ENCODE measurements at regions not wholly inside any gene's neighbourhood (a gene's known extent, or its start where the extent isn't known, plus 50 kb on each side); places are given as distances from the start of the nearest gene placed in this dataset.
A peak's percentile ranks its signal among the peaks of the same experiment; 100 is the strongest.

DNA sequence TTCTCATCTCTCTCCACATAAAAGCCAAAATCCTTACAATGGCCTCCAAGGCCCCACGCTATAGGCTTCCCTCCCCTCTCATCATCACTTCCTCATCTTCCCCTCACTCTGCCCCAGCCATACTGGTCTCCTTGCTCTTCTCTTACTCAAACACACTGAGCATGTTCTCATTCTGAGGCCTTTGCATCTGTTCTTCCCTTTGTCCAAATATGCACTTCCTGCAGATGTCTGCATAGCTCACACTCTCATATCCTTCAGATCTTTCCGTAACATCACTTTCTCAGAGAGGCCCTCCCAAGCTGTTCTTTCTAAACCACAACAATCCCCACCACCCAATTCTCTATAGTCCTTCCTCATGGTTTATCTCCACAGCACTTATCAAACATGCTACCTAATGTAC, 284.1 kb downstream of the HHIPL2 start:
- no peak overlapping the region for H3K4me3 ChIP-seq (ENCODE audit: low read length)
- peak; percentile 88 for DNase-seq (ENCODE audit: low read depth, low spot score)

GRCh38 chr1:222257027-222257426, 290.9 kb downstream of the HHIPL2 start:
- DNase-seq (ENCODE audit: low read depth, low spot score), result no peak
- H3K4me3 ChIP-seq (ENCODE audit: low read length), result no peak overlapping the region

- H3K4me3 ChIP-seq (ENCODE audit: low read length), result no peak overlapping the region
- no peak for DNase-seq (ENCODE audit: low read depth, low spot score)
These were observed 291.8 kb downstream of the HHIPL2 start for GRCh38 chr1:222256058-222256457.

DNA sequence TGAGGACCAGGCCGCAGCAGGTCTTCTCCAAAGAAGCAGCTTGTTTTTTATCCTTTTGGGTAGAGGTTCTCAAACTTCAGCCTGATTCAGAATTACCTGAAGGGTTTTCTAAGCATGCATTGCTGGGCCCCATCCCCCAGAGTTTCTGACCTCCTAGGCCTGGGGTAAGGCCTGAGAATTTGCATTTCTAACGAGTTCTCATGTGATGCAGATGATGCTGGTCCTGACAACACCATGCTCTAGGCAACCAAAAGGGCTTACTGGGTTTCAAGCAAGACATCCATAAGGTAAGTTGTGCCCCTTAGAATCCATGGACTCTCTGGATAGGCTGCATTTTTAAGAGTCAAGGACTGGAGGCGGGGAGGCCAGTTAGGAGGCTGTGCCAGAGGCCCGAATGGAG, 295.1 kb downstream of the HHIPL2 start:
- no peak overlapping the region for H3K4me3 ChIP-seq (ENCODE audit: low read length)
- DNase-seq (ENCODE audit: low read depth, low spot score), result no peak

DNA sequence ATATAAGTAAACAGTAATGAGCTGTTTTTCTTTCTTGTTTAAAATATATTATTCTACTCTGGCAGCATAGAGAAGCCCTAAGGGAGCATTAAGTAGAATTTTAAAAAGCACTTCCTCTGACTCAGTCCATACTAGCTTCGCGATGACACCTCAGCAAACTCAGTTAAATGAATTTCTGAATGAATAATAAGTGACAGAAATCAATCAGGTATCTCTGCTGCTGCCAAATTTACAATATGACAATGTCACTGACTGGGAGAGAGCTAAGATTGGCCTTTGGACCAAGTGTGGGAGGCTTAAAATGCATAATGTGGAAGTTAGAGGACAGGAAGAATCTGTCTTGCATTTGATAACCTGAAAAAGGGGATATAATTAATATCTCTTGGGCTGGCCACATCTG, 296.1 kb downstream of the HHIPL2 start:
- no peak for DNase-seq (ENCODE audit: low read depth, low spot score)
- H3K4me3 ChIP-seq (ENCODE audit: low read length), result no peak overlapping the region

DNA sequence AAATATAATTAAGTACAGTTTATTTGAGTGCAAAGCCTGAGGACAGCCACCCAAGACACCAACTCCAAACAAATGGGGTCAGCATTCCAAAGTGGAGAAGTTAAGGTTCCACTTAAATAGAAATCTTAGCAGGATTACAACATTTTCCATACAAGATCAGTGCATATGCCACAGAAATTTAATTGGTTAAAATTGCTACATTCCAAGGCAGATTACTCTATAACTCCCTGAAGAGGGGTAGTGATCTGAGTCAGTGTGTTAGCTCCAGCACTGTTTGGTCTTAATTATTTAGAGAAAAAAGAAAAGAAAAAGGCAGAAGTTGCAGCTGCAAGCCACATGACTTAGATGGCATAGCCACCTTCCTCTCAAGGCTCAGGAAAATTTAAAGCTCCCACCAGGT, 297.5 kb downstream of the HHIPL2 start:
- DNase-seq (ENCODE audit: low read depth, low spot score), result no peak
- H3K4me3 ChIP-seq (ENCODE audit: low read length), result no peak overlapping the region

GRCh38 chr1:222247811-222248310, 300.0 kb downstream of the HHIPL2 start:
- H3K4me3 ChIP-seq (ENCODE audit: low read length), result no peak overlapping the region
- DNase-seq (ENCODE audit: low read depth, low spot score), result no peak

- DNase-seq (ENCODE audit: low read depth, low spot score), result no peak
- no peak overlapping the region for H3K4me3 ChIP-seq (ENCODE audit: low read length)
These were observed 300.8 kb downstream of the HHIPL2 start for GRCh38 chr1:222247081-222247480.

GRCh38 chr1:222243902-222244301, 304.0 kb downstream of the HHIPL2 start:
- no peak for DNase-seq (ENCODE audit: low read depth, low spot score)

GRCh38 chr1:222242492-222242891, 305.4 kb downstream of the HHIPL2 start:
- DNase-seq (ENCODE audit: low read depth, low spot score), result no peak
- H3K4me3 ChIP-seq (ENCODE audit: low read length), result no peak overlapping the region

More at GRCh38 chr1:222243902-222244301, 304.0 kb downstream of the HHIPL2 start:
- no peak overlapping the region for H3K4me3 ChIP-seq (ENCODE audit: low read length)

DNA sequence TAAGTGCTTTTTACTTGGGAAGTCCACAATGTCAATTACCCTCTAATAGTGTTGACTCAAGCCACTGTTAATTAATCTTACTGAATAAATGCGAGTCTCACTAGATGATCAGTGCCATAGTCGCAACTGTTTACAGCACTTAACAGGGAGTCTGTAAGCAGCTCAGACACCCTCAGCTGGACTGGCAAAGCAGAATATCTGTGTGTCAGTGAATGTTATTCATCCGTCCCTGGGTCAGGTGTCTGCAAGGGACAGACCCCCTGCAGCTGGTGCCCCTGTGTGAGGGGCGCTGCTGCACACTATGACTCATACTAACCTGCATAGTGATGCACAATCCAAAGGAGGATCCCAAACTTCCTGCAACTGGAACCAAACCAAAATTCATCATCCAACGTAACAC, 306.5 kb downstream of the HHIPL2 start:
- DNase-seq (ENCODE audit: low read depth, low spot score), result no peak
- H3K4me3 ChIP-seq (ENCODE audit: low read length), result no peak overlapping the region

- no peak overlapping the region for H3K4me3 ChIP-seq (ENCODE audit: low read length)
- DNase-seq (ENCODE audit: low read depth, low spot score), result no peak
These were observed 307.2 kb downstream of the HHIPL2 start for GRCh38 chr1:222240536-222241181.

DNA sequence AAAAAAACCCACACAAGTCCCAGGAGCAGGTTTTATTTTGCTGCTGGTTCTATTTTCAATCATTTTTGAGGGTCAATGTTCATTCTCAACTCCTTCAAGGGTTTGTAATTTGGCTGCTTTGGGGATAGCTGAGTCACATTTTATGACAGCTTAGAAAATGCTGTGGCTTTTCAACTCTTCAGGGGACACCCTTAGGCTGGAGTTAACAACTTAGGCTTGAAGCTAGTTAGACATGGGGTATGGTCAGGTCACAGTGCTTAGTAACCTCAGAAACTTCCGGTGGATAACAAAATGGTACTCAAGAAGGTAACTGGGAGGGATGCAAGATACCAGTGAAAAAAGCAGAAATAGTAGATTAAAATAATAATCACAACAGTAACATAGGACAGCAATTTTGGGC, 308.8 kb downstream of the HHIPL2 start:
- no peak overlapping the region for H3K4me3 ChIP-seq (ENCODE audit: low read length)
- DNase-seq (ENCODE audit: low read depth, low spot score), result no peak

GRCh38 chr1:222234351-222234750, 313.6 kb downstream of the HHIPL2 start:
- no peak for DNase-seq (ENCODE audit: low read depth, low spot score)
- no peak overlapping the region for H3K4me3 ChIP-seq (ENCODE audit: low read length)

- no peak for DNase-seq (ENCODE audit: low read depth, low spot score)
- no peak overlapping the region for H3K4me3 ChIP-seq (ENCODE audit: low read length)
These were observed 314.3 kb downstream of the HHIPL2 start for GRCh38 chr1:222233444-222234158.

GRCh38 chr1:222232842-222233241, 315.1 kb downstream of the HHIPL2 start:
- H3K4me3 ChIP-seq (ENCODE audit: low read length), result no peak overlapping the region

DNA sequence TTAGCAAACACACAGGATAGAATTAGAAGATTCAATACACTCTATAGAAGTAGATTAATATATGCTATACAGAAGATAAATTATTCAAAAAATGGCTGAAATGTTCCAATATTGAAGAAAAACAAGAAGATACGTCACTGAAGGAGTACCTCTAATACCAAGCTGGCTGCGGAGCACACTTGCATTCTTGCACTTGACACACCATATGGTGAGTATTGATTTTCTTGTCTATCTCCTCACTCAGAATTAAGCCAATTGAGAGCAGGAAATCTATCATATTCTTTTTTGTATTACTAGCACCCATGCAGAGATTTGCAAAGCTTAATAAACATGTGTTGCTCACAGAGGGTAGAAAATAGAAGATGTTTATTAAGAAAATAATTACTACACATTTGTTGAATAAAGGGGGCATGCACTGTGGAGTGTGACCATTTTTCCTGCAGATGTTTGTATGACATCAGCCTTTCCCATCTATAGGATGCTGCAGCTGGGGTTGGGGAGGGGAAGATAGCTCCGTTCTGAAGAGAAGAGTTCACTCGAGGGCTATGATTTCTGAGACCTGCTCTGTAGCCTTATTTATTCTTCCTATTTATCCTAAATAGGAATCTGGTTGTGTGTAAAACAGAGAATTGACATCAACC, 318.1 kb downstream of the HHIPL2 start:
- no peak overlapping the region for H3K4me3 ChIP-seq (ENCODE audit: low read length)
- DNase-seq (ENCODE audit: low read depth, low spot score), result no peak

More at GRCh38 chr1:222232842-222233241, 315.1 kb downstream of the HHIPL2 start:
- no peak for DNase-seq (ENCODE audit: low read depth, low spot score)

DNA sequence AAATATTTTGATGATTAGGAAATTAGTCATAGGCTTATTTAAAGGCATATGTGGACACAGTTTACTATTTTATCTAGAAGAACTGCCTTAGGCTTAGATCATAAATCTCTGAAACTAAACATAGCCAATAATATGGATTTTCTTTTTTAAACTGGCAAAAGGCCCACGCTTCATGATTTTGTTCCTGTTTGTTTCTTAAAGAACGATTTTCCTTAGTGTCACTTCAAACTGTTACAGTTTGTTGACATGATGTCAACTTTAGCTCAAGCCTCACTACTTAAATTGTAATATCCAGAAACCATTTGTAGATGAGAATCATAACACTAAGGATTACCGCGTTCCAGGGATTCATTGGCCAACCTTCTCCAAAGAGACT, 322.6 kb downstream of the HHIPL2 start:
- H3K4me3 ChIP-seq (ENCODE audit: low read length), result no peak overlapping the region
- DNase-seq (ENCODE audit: low read depth, low spot score), result no peak

DNA sequence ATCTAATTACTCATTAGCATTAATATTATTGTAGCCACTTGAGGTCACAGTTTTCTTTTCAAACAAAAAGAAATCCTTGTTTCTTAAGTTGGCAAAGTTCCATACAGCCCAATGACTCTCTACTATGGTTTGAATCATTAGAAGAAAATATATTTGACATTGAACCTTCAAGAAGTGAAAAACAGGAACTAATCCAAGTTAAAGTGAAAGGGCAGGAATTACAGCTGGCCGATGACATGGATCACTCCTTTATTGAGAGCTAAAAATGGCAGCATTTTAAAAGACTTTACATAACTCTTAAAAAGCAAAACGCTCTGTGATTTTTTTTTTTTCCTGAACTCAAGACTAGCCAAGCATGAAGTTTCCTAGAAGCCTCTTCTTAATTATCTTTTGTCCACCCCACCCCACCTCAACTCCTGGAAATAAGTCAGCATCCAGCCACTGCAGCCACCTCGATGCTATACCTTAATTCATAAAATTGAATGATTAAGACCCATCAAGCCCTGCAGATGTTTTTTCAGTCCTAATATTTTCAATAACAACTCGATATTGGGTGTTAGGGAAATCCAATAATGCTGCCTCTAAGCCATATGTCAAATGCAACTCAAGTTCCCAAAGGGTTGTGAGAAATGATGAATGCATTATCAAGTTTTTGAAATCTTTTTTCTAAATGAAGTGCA, 323.1 kb downstream of the HHIPL2 start:
- H3K4me3 ChIP-seq (ENCODE audit: low read length), result no peak overlapping the region
- no peak for DNase-seq (ENCODE audit: low read depth, low spot score)

DNA sequence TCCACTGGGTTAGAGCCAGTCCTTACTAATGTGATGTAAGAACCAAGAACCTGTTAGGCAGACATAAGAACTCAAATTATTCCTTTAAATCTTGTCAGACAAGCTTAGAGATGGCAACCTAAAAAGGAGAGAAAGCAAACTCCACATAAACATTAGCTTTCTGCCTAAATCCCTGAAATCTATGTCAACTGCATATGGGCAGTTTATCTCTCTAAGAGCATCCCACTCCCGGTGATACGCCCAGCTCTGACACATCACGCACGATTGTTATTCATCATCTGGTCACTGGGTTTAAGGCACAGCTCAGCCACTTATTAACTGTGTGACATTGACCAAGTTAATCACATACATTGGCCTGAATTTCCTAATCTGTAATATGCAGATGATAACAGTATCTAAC, 323.7 kb downstream of the HHIPL2 start:
- no peak for DNase-seq (ENCODE audit: low read depth, low spot score)
- no peak overlapping the region for H3K4me3 ChIP-seq (ENCODE audit: low read length)
